HG03097 (cell line): ENCODE measurements at regions not wholly inside any gene's neighbourhood (a gene's known extent, or its start where the extent isn't known, plus 50 kb on each side); places are given as distances from the start of the nearest gene placed in this dataset.
"Not testable (repeated sequence)": the region's sequence is repeated elsewhere in the genome, so short reads cannot be mapped to it uniquely, and the experiment has no call there.

Experiments used
- ATAC-seq: cut with Tn5 transposase; IDR thresholded peaks from one replicate; pipeline ENCODE4 v1.9.1; 2021; ENCODE audit not compliant: unreplicated experiment, low FRiP score

DNA sequence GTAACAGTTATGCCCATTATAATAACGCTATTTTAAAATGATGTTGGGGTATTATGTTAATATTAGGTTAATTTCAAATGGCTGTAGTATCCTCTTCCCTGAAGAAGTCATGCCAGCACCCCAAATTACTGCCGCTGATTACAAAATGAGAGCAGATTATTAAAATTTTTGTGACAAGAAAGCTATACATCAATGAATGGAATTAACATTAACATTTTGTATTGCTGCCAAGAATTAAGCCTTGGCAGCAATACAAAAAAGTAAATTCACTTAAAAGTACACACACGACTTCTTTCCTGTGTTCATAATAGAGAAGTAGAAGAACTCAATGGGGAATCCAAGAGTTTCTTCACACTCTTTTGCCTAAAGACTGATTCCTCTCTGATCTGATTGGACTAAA lies 482.8 kb downstream of the STIM2 start:
- ATAC-seq, result no peak

DNA sequence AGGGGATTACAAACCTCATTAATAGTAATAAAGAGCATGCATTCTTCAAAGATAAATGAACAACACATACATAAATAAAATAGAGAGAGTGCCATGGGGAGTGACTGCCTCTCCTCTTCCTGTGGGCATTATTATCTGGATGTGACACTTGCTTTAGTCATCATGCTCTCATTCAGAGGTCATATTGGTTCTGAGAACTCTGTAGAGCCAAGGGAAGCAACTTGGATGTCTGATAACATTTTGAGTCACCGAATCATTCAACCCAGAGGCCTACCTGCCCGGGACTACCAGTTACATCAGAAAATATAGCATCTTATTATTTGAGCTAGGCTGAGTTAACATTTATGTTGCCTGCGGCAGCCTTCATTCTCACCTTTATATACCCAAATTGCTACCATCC lies 489.5 kb downstream of the STIM2 start:
- ATAC-seq, result no peak

DNA sequence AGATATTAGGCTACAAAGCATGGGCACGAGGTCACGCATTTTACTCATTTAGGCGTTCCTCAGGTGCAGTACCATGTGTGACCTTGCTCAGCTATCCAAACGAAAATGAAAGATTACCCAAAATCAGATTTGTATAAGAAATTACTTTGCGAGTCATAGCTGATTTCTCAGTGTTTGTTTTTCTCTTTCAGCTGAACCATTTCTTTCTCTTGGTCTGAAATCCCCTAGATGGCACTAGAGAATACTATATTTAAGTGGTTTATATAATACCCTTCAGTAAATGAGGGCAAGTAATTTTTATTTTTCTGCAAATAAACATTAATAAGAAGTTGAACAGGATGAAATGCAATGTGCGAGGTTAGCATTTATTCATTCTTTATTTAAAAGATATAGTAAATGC lies 496.6 kb downstream of the STIM2 start:
- ATAC-seq, result no peak

DNA sequence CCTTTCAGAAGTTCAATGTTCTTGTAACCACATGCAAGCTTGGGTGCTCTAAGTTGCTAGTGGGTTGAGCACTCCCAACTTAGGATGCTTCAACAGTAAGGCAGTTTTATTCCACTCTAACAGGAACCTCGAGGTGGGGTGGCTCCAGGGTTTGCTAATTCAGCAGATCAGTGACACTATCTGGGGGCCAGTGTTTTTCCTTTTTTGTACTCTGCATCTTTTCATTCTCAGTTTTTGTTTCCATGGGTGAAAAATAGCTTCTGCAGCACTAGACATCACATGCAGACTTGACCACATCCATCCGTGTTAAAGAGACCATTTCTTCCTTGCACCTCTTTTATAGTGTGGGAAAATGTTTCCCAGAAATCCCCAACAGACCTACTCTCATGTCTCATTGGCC lies 497.6 kb downstream of the STIM2 start:
- ATAC-seq, result no peak

DNA sequence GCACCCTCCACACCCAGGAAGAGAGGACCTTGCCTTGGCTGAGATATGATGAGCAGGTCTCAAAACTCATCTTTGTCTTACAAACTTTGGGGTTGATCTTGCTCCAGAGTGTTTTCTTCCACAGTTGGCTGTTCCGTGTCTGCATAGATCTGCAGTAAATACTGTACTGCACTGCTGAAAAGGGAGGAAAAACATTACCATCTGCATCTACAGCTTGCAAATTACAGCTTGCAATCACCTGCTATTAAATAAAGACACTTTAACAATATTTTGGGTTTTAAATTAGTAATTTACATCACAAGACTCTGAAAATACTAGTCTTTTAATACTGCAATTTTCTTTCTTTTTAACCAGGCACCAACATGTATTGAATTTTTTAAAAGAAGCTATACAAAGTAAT lies 499.5 kb downstream of the STIM2 start:
- ATAC-seq, result no peak

DNA sequence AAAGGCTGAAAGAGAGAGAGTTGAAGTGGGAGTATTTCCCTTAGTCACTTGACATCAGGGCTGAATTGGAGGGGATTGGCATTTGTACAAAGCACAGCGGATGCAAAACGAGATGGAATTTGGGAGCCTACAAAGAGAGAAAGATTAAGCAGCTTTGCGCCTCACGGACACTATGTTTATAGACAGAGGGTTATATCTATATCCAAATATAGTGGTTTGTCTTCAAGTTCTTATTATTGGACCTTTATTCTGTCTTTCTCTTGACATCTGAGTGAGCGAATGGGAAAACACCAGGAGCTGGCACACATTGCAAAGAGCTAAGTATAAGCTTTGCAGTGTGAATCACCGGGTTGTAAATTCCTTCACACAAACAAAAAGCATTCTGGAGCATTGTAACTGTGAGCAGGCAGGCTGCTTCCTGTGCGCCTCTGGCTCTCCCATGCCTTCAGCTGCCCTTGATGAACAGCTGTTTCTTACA lies 500.2 kb downstream of the STIM2 start:
- ATAC-seq, result no peak

DNA sequence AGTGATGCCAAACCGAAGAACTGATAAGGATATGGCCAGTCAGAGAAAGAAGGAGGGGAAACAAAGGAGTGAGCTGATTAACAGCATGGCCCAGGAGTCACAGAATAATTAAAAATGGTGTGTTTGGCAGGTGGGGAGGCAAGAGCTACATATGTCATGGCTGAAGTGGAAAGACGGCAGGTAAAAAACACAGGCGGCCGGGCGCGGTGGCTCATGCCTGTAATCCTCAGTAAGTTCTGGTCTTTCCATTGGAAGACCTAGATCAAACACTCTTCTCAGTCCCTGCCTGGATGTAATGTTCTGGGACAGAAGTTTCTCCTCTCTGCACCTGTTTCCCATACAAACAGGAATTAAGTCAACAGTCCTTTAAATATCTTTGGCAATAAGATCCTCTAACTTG lies 503.9 kb downstream of the STIM2 start:
- no peak for ATAC-seq

DNA sequence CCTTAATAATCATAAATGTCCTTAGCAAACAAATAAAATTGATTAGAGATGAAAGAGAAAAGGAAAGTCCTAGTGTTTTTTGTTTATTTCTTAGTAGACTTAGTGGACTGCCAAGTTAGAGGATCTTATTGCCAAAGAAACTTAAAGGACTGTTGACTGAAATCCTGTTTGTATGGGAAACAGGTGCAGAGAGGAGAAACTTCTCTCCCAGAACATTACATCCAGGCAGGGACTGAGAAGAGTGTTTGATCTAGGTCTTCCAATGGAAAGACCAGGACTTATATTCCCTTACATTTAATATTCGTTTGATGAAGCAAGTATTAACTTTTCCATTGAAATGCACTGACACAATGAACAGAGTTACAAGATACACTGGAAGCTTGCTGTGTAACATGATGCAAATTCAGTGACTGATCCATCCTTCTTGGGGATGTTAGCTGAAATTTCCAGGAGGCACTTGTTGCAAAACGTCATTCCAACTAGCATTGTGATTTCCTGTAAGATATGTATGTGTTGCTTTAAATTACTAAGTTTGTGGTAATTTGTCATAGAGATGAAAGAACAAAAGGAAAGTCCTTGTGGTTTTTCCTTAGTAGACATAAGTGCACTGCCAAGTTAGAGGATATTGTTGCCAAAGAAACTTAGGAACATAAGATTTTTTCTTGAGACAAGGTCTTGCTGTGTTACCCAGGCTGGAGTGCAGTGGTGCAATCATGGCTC lies 505.6 kb downstream of the STIM2 start:
- ATAC-seq, result no peak

DNA sequence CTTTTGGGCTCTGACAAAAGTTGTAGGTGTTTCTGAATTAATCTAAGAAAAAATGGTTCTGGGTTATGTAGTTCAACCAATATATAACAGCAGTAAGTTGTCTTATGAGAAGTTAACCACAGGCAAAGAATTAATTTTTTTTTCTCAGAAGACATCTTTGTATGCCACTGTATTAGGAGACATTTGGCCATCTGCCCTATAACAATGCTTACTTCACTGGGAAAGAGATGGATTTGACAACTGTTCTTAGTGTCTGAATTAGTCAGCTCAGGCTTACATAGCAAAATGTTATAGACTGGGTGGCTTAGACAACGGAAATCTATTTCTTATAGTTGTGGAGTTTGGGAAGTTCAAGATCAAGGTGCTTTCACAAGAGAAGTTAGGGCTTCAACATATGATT lies 508.1 kb downstream of the STIM2 start:
- ATAC-seq, result no peak

DNA sequence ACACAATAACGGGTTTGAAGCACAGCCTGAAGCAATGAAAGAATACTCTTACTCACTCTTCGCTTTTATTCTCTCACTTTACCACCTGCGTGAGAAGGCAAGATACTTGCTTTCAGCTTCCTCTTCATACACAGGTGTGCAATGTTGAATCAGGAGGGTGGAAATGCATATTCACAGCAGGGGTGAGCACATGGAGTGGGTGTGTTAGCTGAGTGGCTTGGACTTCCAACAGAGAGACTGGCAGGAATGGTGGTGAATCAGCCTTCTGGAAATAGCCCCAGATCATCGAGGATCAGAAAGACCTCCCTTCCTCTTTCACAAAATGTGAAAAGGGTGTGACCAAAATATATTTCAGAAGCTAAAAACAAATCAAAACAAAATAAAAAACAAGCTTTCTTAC lies 521.2 kb downstream of the STIM2 start:
- ATAC-seq, result no peak

DNA sequence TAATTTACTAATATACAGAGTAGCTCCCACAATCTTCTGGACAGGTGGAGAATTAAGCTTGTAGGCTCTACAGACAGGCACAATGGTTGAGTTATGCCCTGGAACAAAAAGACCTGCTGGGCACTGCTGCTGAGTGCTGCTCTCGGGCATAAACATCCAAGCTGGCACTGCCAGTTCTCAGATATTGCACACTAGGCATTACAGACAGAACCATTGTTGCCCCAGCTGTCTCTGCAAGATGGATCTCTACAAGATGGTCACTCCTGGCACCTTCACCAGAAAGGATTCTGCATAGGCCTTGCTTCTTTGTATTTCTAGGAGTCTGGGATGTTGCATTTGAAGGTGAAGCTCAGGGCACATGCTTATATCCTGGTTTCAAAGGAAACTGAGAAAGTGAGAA lies 527.1 kb downstream of the STIM2 start:
- ATAC-seq, result no peak

DNA sequence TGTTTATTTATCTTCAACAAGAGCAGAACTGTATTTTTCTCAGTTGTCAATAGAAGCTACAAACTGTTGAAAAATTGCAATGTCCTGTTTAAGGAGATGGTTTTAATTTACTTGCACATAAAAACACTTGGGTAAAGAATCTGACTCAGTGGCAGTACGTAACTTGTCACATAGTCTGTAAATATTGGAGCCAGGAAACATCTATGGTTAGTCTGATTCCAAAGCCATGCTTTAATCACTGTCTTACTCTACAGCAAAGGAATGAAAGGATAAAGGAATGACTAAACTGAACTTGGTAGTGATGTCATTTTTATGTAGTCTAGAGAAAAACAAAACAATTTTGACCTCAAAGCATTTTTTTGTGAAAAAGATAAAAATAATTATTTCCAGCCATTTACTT lies 537.2 kb downstream of the STIM2 start:
- ATAC-seq, result no peak

DNA sequence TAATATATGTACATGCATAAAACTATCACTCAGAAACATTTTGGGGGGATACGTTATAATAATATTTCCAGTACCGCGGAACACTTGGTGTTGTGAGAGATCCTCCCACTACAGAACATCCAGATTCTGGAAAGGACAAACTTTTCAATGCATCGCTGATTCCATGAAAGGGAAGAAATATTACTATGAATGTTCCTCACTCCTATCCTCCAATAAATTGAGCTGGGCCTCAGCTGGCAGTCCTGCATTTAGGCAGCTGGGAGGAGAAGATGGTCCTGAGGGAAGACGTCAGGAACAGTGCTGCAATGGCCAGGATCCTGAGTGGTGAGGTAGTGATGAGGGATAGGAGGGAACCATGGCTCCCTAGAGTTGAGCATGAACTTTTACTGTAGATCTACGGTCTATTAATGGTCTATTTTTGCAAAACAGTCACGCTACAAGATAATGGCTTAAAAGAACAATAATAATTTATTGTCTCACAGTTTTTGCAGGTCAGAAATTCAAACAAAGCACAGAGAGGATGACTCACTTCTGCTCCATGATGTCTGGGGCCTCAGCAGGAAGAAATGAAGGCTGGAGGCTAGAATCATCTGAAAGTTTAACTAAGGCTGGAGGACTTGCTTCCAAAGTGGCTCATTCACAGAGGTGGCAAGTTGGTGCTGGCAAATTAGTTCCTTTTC lies 538.1 kb downstream of the STIM2 start:
- ATAC-seq, result no peak

DNA sequence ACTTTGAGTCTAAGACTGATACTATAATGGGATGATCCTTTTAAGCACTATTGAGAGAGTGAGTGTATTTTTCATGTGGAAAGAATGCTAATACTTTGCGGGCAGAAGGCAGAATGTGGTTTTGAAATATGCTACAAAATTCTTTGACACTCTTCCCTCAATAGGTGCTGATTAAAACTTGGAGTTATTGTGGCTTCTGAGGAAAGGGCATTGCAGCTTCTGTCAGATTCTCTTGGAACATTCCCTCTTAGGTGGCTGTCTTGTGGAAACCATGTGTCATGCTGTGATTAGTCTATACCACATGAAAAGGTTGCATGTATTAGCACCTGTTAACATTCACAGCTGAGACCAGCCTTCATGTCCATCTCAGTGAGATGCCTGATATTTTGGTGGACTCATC lies 547.0 kb downstream of the STIM2 start:
- no peak for ATAC-seq

DNA sequence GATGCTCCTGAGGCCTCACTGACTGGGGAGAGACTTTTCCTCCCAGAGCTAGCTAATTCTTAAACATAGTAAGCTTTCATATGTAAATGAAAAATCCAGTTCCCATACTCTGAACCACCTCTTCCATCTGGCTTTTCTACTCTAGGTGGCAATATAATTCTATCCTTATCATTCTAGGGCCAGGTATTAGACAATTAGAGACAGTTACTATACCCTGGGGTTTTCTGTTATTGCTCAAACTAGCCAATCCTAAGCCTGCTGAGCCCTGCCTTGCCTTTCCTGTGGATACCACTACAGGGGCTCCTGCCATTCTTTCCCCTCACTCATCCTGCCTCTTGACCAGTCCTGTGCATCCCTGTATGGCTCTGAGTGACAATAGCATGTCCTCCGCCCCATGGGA lies 552.0 kb downstream of the STIM2 start:
- ATAC-seq, result no peak

DNA sequence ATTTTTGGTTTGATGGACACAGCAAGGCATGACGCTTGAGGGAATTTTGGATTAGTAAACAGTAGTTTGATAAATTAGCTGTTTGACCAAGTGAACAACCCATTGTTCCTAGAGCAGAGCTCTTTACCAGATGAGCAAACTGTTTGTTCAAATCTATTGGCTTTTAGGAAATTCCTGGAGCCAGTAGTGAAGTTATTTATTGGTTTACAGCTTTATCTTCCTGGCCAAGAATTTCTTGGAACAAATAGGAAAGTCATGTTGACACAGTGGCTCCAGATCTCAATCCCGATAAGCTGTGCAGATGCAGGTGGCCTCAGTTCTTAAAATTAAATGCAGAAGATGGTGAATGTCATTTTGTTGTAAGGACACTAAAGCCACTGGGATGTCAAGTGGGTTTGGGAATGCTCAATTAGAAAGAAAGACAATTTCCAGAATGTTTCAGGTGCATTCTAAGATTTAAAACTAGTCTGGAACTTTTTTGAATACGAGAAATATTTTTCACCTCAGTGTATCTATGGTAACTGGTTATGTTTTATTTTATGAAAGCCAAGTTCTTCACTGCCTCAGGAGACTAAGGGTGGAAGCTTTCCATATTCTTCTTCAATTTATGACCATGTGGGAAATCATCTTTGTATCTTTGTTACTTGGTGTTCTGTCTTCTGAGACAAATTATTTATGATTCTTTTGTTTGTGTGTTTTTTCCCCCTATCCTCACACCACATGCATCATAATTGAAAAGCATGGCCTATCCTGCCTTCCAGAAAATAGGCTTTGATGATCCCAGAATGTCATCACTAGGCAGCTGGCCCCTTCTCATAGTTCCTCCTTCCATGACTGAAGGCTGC lies 554.5 kb downstream of the STIM2 start:
- no peak for ATAC-seq

DNA sequence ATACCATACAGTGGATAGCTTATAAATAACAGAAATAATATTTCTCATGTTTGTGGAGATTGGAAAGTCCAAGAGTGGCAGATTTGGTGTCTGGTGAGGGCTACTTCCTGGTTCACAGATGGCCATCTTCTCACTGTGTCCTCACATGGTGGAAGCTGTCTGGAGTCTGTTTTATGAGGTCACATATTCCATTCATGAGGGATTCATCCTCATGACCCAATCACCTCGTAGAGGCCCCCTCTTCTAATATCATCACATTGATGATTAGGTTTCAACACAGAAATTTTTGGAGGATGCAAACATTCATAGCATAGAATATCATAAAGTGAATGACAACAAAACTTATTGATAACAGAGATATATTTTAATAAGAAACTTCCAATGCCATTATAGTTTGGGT lies 568.0 kb downstream of the STIM2 start:
- ATAC-seq, result no peak

DNA sequence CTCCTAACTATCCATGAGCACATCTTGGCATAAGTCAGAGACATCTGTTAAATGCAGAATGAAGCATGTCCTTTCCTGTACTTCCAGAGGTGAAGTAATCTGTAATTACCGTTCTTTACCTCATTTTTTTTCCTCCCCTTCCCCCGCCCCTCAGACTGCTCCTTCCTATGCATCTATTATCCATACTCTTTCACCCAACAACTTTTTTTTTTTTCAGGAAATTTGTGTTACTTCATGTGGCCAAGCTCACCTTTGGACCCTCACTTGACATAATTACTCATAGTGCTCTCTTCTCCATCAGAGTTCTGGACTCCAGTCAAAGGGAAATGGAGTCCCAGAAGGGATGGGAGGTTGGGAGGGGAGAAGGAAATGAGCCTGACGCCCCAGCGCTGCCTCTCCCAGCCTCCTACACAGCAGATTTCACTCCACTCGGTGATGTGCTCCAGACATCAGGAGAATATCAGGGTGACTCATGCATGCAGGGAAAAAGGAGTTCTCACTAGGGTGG lies 568.8 kb downstream of the STIM2 start:
- ATAC-seq, result no peak

DNA sequence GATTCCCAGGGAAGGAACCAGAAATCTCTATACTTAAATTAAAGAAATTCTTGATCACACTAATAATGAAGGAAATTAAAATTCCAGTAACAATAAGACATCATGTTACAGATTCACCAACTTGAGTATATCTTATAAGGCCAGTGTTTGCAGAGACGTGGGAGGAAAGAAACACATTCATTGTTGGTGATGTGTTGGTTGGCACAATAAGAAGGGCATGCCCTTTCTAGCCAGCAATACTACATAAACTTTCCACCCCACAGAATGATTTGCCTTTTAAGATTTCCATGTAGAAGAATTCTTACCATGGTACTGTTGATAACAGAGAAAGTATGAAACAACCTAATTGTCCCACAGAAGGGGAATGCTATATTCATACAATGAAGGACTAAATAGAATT lies 581.5 kb downstream of the STIM2 start:
- no peak for ATAC-seq

DNA sequence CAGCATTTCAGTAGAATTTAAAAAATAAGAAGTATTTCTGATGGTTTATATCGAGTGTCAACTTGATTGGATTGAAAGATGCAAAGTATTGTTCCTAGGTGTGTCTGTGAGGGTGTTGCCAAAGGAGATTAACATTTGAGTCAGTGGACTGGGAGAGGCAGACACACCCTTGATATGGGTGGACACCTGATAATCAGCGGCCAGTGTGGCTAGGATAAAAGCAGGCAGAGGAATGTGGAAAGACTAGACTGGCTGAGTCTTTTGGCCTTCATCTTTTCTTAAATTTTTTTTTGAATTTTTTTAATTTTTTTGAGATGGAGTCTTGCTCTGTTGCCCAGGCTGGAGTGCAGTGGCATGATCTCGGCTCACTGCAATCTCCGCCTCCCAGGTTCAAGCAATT lies 582.0 kb downstream of the STIM2 start:
- not testable (repeated sequence) for ATAC-seq

DNA sequence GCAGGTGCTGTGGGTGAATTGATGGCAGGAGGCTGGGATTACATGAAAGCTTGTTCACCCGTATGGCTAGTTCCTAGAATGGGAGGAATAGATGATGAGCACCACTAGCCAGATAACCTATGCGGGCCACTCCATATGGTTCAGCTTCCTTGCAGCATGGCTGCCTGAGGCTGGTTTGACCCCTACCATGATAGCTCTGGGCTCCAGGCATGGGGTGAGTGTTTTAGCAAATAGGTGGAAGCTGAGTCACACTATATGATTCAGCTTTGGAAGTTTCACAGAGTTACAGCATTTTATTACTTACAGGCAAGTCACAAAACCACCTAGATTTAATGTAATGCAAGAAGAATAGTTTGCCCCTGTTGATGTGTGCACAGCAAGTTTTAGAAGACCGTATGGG lies 603.2 kb downstream of the STIM2 start:
- ATAC-seq, result no peak
